Gastroesophageal sphincter (tissue), 3 donors: ENCODE measurements at regions not wholly inside any gene's neighbourhood (a gene's known extent, or its start where the extent isn't known, plus 50 kb on each side); places are given as distances from the start of the nearest gene placed in this dataset.

Experiments used
- POLR2A ChIP-seq, 2 donors: fragments of 450-650 bp; IDR thresholded peaks; one replicate each; pipeline ENCODE4 v1.6.1; 2017; ENCODE audit warnings: antibody characterized with exemption in 2 of 2, mild to moderate bottlenecking in 2 of 2, moderate library complexity in 1 of 2
- POLR2AphosphoS5 ChIP-seq: sonication (generic); formaldehyde crosslinking; IDR thresholded peaks from one replicate; pipeline ENCODE4 v1.6.1; 2017; ENCODE audit warnings: antibody characterized with exemption
- TF ChIP-seq, protein P1 (sequence below), 4 experiments: fragments of 200-600 bp in 2 of 4; fragments of 450-650 bp in 2 of 4; sonication (generic) in 1 of 4; IDR thresholded peaks; one replicate each; pipeline ENCODE4 v1.5.1; 2017 to 2019; ENCODE audit warnings: antibody characterized with exemption in 4 of 4, mild to moderate bottlenecking in 2 of 4, moderate library complexity in 2 of 4

DNA sequence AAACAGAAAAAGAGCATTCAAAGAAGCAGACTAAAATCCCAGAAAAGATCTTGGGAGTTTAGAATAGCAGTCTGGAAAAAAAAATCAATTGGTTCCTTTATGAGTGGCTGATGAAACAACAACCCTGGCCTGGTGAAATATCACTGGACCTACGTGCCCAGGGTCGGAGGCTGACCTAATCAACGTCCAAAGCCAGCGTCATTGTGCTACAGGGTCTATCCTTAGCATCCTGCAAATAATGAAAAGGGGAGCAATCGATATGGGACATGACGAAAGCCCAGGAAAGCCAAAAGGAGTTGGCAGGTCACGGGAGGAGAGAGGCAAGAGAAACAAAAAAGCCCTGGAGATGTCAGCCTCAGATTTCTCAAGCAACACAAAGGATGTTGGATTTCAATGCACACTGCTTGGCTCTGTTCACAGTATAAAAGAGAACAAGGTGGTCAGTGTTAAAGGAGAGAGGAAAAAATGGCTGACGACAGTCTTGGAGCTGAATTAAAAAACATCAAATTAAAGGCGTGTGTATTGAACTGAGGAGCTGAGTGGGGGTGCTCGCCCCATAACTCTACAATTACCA is 148.8 kb downstream of the BLID start:
- TF ChIP-seq POLR2A (IDR thresholded peaks at IDR 0.05) (no peak), POLR2AphosphoS5 (no peak)
- TF ChIP-seq, protein P1, sequence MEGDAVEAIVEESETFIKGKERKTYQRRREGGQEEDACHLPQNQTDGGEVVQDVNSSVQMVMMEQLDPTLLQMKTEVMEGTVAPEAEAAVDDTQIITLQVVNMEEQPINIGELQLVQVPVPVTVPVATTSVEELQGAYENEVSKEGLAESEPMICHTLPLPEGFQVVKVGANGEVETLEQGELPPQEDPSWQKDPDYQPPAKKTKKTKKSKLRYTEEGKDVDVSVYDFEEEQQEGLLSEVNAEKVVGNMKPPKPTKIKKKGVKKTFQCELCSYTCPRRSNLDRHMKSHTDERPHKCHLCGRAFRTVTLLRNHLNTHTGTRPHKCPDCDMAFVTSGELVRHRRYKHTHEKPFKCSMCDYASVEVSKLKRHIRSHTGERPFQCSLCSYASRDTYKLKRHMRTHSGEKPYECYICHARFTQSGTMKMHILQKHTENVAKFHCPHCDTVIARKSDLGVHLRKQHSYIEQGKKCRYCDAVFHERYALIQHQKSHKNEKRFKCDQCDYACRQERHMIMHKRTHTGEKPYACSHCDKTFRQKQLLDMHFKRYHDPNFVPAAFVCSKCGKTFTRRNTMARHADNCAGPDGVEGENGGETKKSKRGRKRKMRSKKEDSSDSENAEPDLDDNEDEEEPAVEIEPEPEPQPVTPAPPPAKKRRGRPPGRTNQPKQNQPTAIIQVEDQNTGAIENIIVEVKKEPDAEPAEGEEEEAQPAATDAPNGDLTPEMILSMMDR (IDR thresholded peaks at IDR 0.05) = no peak
